Superior temporal gyrus (tissue), 1 donor: ENCODE measurements at regions not wholly inside any gene's neighbourhood (a gene's known extent, or its start where the extent isn't known, plus 50 kb on each side); places are given as distances from the start of the nearest gene placed in this dataset.
"Not testable (repeated sequence)": the region's sequence is repeated elsewhere in the genome, so short reads cannot be mapped to it uniquely, and the experiment has no call there.

ENCODE experiments used
- DNase-seq: peaks from one replicate; pipeline ENCODE4 v3.0.0-alpha.2; 2016; ENCODE audit errors: extremely low spot score

DNA sequence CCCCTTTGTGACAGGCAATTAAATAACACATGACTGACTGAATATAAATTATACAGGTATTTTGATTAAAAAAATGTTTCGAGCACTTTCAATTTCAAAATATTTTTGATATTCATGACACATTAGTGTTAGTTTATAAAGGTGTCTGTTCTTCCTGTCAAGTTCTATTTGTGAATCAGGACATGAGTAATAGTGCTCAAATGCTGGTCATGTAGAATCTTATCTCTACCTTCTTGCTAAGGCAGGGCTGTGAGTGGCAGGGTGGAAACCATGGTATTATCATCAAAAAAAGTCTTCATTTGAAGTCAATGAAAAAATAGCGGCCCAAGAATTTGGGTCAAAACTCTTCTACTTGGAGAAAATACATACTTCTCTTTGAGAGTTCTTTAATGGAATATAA, 250.2 kb downstream of the DACT1 start:
- DNase-seq, result no peak

DNA sequence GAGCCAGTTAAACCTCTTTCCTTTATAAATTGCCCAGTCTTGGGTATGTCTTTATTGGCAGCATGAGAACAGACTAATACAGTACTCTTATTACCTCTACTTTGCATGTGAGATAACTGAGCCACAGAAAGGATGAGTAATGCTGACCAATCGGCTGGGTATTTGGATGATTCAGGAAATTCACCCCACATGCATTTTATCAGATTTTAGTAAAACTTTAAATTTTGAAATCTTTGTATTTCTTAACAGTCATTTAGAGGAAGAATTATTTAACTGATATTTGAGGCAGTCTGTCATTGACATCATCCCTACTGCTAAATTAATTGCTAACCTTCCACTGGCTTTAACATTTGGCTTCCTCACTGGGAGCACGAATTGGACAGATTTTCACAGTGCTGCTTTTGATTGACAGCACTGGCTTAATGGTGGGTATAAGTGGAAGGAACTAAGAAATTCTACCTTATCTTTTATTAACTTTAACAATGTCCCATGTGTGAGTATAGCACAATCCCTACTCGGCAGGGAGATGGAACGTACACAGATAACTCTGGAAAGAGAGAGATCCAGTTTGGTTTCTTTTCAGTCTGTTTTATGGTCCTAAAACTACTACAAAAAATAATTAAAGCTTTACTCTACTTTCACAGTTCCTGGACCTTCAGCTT, 261.0 kb downstream of the DACT1 start:
- DNase-seq, result no peak

DNA sequence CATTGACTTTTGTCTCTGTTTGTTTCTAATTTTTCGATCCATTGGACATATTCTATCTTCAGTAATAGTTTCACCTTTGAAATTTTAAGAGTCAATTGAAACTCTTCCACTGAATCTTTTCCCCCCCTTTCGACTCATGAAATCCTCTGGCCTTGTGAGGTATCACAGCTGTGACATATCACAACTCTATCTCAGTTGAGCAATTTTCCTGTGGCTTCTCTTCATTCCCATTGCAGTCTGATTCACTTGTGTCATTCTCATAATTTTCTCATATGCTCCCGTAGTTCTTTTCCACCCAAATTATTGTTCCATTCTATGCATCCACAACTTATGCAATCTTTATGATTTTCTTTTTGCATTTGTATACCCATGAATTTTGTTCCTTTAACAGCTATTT, 261.6 kb downstream of the DACT1 start:
- no peak for DNase-seq

DNA sequence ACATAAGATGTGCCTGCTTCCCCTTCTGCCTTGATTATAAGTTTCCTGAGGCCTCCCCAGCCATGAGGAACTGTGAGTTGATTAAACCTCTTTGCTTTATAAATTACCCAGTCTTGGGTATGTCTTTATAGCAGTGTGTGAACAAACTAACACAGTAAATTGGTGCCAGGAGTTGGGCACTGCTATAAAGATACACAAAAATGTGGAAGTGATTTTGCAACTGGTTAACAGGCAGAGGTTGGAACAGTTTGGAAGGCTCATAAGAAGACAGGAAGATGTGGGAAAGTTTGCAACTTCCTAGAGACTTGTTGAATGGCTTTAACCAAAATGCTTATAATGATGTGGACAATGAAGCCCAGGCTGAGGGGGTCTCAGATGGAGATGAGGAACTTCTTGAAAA, 264.1 kb downstream of the DACT1 start:
- DNase-seq, result no peak

DNA sequence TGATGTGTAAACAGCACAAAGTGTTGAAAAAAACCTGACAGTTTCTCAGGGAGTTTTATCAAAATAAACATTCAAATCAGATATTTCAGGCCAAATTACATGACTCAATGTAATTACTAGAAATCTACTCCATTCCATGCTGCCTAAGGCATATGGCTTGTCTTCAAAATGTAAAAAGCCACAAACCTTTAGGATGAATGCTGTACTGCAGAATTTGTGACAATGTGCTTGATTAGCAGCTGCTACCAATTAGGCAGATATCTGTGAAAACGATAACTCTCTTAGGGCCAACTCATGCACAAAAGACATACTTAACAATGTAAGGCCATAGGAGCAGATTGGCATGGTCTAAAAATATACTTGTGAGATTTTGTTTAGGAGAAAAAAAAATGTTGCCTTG, 267.0 kb downstream of the DACT1 start:
- no peak for DNase-seq

DNA sequence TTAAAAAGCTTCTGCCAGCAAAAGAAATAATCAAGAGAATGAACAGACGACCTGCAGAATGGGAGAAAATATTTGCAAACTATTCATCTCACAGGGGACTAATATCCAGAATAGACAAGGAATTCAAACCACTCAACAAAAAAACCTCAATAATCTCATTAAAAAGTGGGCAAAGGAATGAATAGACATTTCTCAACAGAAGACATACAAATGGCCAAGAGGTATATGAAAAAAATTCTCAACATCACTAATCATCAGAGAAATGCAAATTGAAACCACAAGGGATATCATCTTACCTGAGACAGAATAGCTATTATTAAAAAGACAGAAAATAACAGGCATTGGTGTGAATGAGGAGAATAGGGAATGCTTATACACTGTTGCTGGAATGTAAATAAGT, 270.0 kb downstream of the DACT1 start:
- DNase-seq, result no peak

DNA sequence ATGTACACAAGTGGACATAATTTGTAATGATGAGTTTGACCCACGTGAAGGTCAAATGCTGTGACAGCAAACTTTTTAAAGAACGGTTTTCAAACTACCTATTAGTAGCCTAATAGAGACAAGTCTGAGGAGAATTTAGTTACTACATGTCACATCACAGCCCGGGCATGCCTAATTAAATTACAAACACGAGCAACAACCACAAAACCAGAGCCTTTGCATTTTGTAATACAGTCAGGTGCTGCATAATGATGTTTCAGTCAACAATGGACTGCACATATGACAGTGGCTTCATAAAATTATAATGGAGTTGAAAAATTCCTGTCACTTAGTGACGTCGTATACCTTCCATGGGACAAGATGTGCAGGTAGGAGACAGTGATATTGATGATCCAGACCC, 274.5 kb downstream of the DACT1 start:
- DNase-seq, result no peak

DNA sequence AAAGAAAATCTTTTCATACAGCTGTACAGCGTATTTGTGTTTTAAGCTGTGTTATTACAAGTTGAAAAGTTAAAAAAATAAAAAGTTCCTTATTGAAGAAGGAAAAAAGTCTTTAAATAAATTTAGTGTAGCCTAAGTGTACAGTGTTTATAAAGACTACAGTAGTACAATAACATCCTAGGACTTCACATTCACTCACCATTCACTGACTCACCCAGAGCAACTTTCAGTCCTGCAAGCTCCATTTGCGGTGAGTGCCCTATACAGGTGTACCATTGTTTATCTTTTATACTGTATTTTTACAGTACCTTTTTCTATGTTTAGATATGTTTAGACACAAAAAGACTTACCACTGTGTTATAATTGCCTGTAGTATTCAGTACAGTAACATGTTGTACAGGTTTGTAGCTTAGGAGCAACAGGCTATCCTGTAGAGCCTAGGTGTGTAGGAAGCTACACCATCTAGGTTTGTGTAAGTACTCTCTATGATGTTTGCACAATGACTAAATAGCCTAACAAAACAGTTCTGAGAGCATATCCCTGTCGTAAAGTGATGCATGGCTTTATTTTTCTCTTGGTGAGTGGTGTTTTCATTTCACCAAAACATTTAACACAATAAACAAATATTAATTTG, 275.2 kb downstream of the DACT1 start:
- DNase-seq, result no peak

DNA sequence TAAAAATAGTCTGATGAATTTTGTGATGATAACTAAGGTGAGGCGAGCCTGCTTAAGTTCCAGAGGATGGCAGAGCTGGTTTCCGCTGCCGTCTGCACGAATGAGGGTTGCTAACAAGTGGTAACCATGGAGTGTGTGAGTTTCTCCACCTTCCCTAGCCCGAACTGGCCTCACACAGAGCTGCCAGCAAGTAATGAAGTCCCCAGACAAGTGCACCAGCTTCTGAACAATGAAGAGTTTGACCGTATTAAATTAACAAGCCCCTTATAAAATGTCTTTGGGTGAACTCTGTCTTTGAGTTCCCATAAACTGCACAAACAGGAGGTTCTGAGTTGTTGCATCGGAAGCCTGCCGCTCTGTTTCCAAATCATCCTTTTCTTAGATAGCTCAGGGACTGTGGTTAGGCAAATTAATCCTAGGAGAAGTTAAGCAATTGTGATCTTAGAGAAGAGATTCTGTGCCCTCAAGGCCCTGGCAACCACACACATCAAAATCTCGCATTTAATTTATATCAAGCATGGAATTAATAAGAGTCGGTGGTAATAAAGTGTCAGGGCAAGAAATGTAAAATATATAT, 274.1 kb upstream of the DAAM1 start:
- DNase-seq, result no peak

DNA sequence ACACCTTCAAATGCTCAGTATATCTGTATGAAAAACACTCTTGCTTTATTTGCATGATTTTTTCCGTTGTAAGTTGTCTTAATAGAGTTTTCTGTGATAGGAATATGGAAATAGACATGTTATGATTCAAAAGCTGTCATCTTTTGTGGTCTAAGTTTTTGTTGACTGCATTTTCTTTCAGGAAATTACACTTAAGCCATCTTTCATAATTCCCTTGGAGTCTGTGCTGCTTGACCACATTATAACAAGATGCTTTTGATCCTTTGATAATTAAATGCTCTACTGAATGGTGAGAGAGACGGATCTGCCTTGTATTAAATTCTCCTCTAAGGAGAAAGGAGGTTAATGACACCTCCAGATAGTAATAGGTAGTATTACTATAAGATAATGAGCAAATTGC, 272.8 kb upstream of the DAAM1 start:
- DNase-seq, result no peak

DNA sequence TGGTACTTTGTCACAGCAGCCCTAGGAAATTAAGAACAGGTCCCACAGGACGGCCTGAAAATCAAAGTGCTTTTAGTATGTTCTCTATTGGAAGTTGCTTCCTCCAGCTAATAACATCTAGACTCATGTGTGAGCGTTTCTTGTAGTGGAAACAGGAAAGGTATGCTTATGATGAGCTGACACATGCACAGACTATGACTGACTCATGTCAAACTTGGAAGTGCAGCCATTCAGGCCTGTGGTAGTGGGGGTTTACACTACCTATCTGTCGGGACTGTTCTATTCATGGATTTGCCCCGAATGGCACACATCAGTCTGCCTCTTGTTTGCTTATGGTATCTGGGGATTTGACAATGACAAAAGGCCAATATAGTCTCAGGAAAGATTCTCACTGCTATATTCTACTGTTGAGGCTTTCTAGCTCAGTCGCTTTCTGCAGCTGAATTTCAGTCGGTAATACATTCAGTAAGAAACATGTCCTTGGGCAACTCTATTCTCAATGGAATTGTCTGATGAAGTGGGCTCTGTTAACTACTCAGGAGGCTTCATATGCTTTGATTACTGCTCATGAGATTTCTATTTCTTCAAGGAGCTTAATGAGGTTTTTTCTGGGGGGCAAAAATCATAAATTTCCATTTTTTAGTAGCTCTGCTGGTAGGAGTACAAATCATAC, 270.3 kb upstream of the DAAM1 start:
- no peak for DNase-seq

DNA sequence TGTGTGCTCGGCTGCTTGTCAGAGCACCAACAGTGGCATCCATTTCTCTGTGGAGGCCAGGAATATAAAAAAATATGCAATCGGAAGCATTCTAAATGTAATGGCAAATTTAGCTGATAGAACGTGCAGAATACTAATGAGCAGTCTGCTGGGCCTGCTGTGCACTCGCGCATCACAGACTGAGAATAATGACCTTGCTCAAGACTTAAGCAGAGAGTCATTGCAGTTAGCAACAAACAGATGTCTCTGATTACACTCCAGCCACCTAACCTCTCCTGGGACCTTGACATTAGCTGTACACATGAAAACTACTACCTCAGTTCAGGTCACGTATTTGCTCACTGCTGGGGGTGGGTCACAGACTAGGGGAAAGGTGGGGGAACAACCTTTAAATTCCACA, 269.2 kb upstream of the DAAM1 start:
- no peak for DNase-seq

DNA sequence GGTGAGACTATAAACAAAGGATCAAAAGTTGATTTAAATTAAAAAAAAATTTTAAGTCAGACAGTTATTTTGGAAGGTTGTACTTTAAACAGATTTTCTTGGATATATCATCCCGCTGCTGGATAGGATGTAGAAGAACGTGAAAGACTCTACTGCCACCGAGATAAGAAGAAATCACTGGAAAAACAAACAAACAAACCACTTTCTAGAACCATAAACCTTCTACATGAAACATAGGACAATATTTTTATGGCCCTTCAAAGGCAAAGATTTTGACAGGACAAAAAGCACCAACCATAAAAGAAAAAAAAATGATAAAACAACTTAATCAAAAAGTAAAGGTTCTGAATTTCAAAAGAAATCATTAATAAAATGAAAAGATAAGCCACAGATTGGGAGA, 268.2 kb upstream of the DAAM1 start:
- DNase-seq, result no peak

DNA sequence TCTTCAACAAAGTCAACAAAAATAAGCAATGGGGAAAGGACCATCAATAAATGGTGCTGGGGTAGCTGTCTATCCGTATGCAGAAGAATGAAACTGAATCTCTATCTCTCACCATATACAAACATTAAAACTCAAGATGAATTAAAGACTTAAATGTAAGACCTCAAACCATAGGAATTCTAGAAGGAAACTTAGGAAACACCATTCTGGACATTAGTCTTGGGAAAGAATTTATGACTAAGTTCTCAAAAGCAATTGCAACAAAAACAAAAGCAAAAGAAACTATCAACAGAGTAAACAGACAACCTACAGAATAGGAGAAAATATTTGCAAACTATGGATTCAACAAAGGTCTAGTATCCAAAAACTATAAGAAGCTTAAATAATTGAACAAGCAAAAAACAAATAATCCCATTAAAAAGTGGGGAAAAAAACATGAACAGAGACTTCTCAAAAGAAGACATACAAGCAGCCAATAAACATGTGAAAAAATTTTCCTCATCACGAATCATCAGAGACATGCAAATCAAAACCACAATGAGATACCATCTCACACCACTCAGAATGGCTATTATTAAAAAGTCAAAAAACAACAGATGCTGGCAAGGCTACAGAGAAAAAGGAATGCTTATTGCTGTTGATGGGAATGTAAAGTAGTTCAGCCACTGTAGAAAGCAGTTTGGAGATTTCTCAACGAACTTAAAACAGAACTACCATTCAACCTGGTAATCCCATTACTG, 266.1 kb upstream of the DAAM1 start:
- DNase-seq, result not testable (repeated sequence)

DNA sequence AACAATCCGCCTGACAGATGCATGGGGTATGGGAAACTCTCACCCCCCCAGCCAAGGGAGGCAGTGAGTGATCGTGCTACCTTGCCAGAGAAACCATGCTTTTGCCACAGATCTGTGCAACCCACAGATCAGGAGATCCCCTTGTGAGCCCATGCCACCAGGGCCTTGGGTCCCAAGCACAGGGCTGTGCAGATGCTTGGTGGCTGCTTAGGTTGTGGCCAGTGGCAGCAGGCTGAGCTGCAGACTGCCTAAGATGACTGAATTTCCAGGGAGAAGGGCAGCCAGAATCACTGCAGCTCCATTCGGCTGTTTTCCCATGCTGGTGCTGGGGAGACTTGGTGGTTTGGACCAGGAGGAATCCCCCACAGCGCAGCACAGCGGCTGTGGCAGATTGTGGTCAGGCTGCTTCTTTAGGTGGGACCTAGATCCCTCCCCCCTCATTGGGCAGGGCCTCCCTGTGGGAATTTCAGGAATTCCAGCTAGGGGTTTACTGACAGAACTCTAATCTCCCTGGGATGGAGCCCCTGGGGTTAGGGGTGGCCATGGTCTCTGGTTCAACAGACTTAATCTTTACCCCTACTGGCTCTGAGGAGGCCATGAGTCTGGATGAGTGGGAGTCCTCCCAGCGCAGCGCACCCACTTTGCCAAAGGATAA, 264.6 kb upstream of the DAAM1 start:
- no peak for DNase-seq

DNA sequence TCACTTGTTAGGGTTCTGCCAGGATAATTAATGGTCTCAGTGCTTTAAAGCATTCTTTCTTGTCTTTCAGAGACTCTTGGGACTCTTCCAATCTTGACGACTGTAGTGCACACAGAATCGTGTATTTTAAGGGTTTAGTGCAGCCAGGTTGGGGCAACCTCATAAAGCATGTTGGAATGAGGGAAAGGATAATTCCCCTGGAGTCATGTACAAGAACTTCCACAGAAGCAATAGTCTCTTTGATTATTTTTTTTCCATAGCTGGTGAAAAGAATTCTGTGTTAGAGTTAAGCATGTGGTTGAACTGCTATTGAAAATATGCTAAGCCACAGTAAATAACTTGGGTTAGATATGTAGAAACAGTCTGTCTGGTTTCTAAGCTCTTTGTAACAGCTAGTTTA, 246.8 kb upstream of the DAAM1 start:
- no peak for DNase-seq

DNA sequence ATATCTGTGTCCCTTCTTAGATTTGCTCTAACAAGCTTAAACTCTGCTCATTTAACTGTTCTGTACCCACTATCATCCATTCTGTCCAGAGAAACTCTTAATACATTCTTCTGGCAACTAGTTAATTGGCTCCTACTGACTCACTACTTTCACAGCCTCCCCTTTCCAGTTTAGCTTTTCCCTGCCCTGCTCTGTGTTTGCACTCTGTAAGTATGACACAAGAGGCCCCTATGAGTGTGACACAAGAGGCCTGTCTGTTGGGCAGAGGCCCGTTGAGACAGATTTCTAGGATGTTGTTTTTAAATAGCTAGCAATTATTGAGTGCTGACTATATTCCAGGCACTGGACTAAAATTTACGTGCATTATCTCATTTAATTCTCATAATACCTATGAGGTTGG, 246.0 kb upstream of the DAAM1 start:
- no peak for DNase-seq

DNA sequence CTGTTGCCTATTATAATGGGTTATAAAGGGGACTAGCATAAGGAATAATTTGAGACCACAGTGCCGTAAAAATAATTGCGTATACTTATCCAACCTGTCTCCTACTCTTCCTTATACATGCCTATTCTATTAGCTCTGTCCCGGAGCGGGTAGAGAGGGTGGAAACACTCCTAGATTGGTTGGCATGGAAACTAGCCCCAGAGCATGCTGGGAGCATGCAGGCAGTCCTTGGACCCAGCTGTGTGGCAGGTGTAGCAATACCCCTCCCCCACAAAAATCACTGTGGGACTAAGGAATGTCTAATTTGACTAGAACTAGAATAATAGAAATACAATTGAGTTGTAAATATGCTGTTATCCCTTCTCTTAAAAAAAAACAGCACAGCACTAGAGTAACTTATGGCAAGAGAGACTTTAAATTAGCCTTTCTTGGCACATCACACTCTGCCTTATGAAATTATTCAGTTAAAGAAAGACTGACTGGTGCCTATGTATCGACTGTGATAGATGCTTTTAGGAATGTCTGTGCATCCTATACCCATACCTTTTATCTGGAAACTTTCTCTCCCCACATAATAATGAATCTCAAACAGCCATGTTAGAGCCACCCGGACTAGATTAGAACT, 244.0 kb upstream of the DAAM1 start:
- peak; percentile 46 for DNase-seq

DNA sequence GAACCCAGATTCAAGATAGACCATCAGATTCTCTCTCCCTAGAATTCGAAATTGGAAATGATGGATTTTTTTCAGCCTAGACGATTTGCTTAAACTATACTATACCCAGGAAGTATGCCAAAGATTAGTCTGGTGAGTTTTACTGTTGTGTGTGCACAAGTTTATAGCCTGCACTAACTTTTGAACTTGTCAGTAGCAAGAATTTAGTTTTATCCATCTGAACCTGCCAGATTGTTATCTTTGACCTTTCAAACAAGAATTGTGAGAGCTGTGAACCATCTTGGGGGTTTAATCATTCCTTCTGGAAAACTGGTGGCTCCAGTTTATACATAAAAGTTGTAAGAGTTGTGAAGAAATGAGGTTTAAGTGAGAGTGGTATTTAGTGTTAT, 243.5 kb upstream of the DAAM1 start:
- DNase-seq, result no peak

DNA sequence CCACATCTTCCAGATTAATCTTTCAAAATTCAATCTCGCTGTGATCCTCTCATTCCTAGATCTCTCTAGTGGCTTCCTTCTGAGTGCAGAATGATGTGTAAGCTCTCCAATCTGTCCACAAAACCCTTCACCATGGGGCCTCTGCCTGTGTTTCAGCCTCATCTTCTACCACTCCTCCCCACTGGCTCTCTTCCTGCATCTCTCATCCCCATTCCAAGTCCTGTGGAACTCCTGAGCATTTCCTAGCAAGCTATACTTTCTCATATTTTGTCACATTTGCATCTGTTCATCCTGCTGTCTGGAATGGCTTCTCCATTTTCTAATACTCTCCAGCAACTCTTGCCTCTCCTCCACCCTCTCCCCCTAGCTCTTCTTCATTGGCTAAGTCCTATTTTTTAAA, 242.0 kb upstream of the DAAM1 start:
- DNase-seq, result no peak

DNA sequence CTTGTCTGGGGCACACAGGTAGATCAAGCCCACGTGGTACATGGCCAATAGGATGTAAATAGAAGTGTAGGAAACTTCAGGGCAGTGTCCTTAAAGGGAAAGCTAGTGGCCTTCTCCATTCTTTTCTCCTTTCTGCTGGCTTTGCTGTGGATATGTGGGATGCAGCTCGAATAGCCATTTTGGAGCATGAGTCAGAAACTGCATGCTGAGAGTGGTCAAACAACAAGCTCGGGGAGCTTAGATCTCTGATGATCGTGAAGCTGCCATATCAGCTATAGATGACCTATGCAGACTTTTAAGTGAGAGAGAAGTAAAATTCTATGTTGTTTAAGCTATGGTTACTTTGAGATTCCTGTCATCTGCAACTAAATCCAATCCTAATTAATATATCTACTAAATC, 241.3 kb upstream of the DAAM1 start:
- DNase-seq, result no peak
